ENCODE measurements at regions not wholly inside any gene's neighbourhood (a gene's known extent, or its start where the extent isn't known, plus 50 kb on each side); places are given as distances from the start of the nearest gene placed in this dataset.

GRCh38 chr6:9583753-9584352, 831.0 kb downstream of the TFAP2A start:
- DNase-seq: no peak

- DNase-seq: no peak
Observed at GRCh38 chr6:9581155-9581554, 833.7 kb downstream of the TFAP2A start.

GRCh38 chr6:9576521-9576920, 838.4 kb downstream of the TFAP2A start:
- no peak for DNase-seq

GRCh38 chr6:9566096-9566495, 848.8 kb downstream of the TFAP2A start:
- DNase-seq: no peak

DNA sequence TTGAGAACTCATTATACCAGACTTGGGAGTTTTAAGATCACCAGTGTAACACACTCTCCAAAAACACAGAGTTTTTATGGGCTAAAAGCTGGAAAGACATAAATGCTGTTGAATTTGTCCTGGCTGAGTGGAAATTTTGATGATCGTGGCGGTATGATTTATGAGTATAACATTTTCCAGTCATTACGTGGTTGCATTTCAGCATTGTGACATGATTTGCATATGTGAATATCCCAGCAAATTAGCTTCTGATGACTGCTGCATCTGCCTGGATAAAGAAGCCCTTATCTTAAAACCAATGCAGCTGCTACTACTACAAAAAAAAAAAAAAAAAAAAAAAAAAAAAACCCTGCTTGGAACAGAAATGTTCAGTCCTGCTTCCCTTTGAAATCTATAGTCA, 850.9 kb downstream of the TFAP2A start:
- DNase-seq: no peak

DNA sequence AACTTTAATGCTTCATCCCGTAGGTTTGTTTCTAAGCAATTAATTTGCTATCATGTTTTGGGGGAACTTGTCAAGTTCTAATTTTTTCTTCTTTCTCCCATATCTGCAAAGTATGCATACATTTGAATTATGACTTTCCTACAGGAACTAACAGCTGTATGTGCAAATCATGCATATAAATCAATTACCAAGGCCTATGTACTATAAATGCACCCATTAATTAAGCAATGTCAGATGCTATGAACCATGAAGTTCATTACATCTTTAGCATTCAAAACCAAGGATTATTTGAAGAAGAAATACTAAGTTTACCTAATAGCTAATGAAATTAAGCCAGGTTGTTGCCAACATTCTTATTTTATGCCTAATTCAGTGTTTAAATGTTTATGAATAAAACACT, 851.3 kb downstream of the TFAP2A start:
- no peak for DNase-seq

- DNase-seq: no peak
Observed at GRCh38 chr6:9554806-9555205, 860.1 kb downstream of the TFAP2A start.

- no peak for DNase-seq
Observed at GRCh38 chr6:9554323-9554722, 860.6 kb downstream of the TFAP2A start.

DNA sequence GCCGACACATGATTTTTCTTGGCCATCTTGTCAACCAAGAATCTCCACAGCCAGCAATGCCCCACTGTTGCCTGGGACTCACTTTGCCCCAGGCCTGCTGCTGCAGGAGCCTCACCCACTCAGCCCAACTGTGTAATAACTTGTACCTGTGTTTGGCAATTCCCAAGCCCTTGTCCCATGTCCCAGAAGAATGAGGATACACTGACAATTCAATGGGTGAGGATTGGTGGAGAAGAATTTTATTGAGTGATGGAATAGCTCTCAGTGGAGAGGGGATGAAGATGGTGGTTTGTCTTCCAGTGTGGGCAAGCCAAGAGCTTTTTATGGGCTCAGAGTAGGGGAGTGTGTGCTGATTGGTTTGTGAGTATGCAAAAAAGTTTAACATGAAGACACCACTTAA, 861.9 kb downstream of the TFAP2A start:
- no peak for DNase-seq

DNA sequence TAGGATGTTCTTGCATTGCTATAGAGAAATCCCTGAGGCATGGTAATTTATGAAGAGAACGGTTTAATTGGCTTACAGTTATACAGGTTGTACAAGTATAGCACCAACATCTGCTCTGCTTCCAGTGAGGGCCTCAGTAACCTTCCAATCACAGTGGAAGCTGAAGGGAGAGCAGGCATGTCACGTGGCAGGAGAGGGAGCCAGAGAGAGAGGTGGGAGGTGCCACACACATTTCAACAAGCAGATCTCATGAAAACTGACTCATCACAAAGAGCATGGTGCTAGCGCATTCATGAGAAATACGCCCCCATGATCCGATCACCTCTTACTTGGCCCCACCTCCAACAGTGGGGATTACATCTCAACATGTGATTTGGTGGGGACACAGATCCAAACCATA, 871.2 kb downstream of the TFAP2A start:
- DNase-seq: no peak

DNA sequence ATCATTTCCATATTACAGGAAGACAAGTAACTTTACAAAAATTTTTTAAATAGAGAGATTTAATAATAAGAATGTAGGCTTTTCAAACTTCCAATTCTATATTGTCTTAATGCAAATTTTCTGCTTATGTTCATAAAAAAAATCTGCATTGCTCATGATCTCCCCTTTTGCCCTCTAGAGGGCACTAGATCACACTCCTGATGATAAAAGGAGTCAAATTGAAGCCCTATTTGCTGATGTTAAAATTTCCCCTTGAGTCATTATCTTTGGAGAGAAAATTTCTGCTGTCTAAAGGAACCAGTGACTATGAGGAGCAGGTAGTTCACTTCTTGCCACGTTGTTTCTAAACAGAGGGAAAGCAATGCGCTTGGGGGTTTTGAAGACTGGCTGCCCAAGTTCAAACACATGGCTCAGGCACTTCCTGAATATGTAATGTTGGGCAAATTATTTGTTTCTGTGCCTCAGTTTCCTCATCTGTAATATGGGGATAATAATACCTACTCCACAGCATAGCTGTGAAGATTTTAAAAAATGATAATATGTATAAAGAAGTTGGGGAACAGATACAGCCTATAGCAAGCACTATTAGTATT, 874.2 kb downstream of the TFAP2A start:
- DNase-seq: peak; percentile 58

DNA sequence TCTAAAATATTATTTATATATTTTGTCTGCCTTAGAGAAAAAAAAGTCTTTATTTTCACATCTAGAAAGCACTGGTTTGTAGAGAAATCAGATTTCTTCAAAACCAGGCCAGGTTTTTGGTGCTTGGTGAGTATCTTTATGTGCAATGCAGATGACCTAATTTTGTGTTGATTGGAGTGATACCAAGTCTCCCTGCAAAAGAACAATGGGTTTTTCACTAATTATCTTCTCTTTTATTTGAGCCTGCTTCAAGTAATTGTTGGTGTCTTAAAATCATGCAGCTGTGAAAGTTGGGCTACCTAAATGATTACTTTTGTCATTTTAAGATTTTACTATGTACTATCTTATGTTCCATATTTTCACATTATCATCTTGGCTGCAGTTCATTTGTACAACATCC, 874.7 kb downstream of the TFAP2A start:
- DNase-seq: peak; percentile 18

DNA sequence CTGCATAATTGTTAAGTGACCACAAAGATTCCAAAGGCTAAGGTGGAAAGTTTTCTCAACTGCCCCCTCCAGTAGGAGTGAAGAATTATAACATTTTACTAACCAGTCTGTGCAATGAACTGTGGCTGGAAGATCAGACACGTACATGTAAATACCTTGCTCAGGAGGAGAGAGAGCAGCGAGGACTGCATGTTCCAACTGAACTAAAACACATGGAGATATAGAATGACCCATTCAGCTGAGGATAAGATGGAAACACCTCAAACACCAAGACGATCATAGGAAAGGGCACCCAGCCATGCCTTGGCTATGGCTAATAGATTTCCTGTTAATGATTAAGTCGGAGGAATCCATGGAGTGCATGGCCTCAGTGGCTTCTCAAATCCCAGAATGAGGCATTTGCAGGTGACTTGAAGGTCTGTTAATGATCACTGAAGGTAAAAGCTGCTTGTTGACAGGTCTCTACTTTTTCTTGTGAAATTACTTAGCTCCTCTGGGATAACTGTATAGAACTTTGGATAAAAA, 875.6 kb downstream of the TFAP2A start:
- no peak for DNase-seq

GRCh38 chr6:9537381-9537780, 877.5 kb downstream of the TFAP2A start:
- DNase-seq: peak; percentile 84

DNA sequence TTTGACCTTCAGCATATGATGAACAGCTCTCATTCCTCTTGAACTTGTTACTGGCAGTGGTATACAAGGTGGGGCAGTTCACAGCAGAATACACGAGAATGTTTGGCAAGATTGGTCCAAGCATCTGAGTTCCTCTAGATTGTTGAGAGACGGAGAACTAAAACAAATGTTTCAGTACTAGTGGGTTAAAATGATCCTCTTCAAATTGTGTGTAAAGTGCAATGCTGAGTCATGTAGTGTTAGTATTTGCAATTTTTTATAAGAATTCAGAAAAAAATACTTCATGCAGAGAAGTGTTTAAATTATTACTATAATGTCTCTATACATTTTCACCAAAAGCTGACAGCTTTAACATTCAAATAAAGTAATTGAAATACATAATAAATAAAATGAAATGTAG, 879.8 kb downstream of the TFAP2A start:
- DNase-seq: no peak

GRCh38 chr6:9532621-9533557, 882.0 kb downstream of the TFAP2A start:
- DNase-seq: no peak

GRCh38 chr6:9527679-9528286, 887.1 kb downstream of the TFAP2A start:
- DNase-seq: no peak

DNA sequence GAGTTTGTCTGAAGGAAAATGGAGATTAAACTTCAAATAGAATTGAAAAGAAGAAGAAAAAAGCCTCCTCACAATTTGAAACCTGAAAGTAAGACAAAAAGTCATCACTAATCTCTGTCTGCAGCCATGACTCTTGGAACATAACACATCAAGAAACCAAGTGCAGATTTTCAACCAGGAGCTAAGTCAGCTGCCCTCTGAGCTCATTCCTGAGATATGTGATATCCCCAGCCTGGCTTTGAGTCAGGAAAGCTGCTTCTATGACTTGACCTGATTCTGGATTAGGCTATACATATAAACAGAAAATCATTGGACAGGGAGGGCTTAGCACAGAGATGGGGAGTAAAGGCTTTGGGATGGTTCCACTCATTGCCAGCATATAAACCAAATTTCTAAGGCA, 891.4 kb downstream of the TFAP2A start:
- peak; percentile 91 for DNase-seq

- no peak for DNase-seq
Observed at GRCh38 chr6:9522101-9522500, 892.8 kb downstream of the TFAP2A start.

DNA sequence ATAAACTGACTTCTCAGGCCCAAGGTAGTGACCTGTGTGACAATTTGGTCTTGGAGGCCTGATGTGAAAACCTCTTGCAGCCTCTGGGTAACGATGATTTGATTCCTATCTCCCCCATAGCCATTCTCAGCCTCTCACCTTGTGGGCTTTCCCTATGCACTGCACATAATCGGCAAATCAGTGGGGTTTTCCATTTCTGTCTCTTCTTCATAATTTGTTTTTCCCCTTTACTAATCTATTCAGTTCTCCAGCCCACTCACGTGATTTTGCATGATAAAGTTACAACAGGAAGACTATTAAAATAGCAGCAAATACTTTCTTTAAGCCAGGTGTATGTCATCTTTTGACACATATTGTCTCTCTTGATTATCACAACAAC, 893.7 kb downstream of the TFAP2A start:
- DNase-seq: no peak

DNA sequence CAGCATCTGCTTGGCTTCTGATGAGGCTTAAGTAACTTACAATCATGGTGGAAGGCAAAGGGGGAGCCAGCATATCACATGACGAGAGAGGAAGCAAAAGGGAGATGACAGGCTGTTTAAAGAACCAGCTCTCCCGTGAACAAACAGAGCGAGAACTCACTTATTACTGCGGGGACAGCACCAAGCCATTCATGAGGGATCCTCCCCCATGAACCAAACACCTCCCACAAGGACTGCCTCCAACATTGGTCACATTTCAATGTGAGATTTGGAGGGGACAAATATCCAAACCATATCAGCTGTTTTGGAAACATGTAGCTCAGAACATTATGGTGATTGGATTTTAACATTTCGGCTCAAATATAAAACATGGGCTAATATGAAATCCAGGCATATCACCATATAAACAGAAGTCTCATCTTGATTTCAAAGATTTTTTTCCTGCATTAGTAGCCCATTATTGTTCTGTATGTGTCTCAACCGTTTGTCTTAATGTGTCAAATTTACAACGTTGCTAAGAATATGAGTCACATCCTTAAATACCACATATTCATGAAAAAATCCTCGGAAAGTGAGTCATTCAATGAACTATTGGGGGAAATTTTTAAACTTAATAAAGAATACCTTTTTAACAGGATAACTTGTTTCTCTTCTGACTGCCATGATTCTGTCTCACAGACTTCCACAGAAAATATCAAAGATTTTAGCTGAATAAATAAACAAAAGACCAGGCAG, 894.3 kb downstream of the TFAP2A start:
- peak; percentile 90 for DNase-seq

- no peak for DNase-seq
Observed at GRCh38 chr6:9518431-9518830, 896.4 kb downstream of the TFAP2A start.

Data from fibroblast of skin of back (primary cell).